Mesothelial cell of epicardium (in vitro differentiated cells): ENCODE measurements at regions not wholly inside any gene's neighbourhood (a gene's known extent, or its start where the extent isn't known, plus 50 kb on each side); places are given as distances from the start of the nearest gene placed in this dataset.

Source experiments
- DNase-seq, 2 experiments: peaks; one replicate each; pipeline ENCODE4 v3.0.0; 2021; ENCODE audit warnings: low spot score in 2 of 2; ENCODE audit not compliant: unreplicated experiment in 2 of 2
- H3K27ac Mint-ChIP-seq: 2 replicates; pipeline ENCODE4 v1.8.0; 2021; ENCODE audit warnings: mixed read lengths
- H3K27me3 Mint-ChIP-seq: 2 replicates; pipeline ENCODE4 v1.8.0; 2021; ENCODE audit warnings: low read depth, mixed read lengths
- H3K36me3 Mint-ChIP-seq: 2 replicates; pipeline ENCODE4 v1.8.0; 2021; ENCODE audit warnings: mixed read lengths
- H3K4me1 Mint-ChIP-seq: 2 replicates; pipeline ENCODE4 v1.8.0; 2021; ENCODE audit warnings: mixed read lengths
- H3K4me3 Mint-ChIP-seq: 2 replicates; pipeline ENCODE4 v1.8.0; 2021; ENCODE audit warnings: mild to moderate bottlenecking, moderate library complexity, mixed read lengths
- H3K9me3 Mint-ChIP-seq: 2 replicates; pipeline ENCODE4 v1.8.0; 2021; ENCODE audit warnings: mixed read lengths
- CTCF ChIP-seq: fragments of 200-600 bp; sonication (generic); IDR thresholded peaks from one replicate; pipeline ENCODE4 v1.5.0; 2021; ENCODE audit warnings: antibody characterized with exemption; ENCODE audit not compliant: unreplicated experiment

DNA sequence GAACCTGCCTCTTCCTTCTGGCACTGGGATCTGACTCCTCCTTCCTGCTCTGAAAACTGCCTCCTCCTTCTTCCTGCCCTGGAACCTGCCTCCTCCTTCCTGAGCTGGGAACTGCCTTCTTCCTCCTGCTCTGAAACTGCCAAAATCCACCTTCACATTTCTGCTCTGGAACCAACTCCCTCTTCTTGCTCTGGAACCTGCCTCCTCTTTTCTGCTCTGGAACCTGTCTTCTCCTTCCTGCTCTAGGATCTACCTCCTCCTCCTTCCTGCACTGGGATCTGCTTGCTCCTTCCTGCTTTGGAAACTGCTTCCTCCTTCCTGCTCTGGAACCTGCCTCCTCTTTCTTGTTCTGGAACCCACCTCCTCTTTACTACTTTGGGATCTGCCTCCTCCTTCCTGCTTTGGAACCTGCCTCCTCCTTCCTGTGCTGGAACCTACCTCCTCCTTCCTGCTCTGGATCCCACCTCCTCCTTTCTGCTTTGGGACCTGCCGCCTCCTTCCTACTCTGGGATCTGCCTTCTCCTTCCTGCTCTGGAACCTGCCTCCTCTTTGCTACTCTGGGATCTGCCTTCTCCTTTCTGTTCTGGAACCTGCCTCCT lies 315.5 kb downstream of the PRL start:
- DNase-seq, result no peak
- peaks cover 37% of the 10 kb centered on the region for H3K4me1 Mint-ChIP-seq
- no peak overlapping the region for H3K27ac Mint-ChIP-seq
- H3K9me3 Mint-ChIP-seq, result peaks cover 24% of the 10 kb centered on the region
- TF ChIP-seq CTCF, result no peak
- H3K4me3 Mint-ChIP-seq, result no peak overlapping the region
- H3K27me3 Mint-ChIP-seq, result no peaks in the 10 kb centered on the region
- H3K36me3 Mint-ChIP-seq, result peaks cover 42% of the 10 kb centered on the region

DNA sequence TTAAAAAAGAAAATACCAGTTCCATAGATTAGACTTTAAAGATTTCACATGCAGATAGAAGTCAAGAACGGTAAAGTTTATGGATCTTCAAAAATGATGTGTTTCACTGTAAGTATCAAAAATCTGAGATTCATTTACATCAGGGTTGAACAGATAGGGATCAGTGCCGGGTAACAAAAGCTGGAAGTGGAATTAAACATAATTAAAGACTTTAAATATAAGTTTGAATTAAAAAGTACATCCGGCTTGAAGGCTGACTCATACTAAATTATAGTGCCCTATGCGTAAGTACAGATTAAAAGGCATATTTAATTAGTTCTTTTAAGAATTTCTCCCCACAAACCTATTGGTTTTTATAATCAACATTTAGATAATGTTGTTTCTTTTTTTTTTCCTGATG lies 312.7 kb downstream of the PRL start:
- Mint-ChIP-seq H3K27ac (peak overlapping the region; percentile 90), H3K36me3 (peaks cover 35% of the 10 kb centered on the region), H3K9me3 (peaks cover 24% of the 10 kb centered on the region), H3K4me1 (peaks cover 53% of the 10 kb centered on the region), H3K27me3 (no peaks in the 10 kb centered on the region), H3K4me3 (no peak overlapping the region)
- DNase-seq, result no peak
- TF ChIP-seq CTCF, result no peak

- Mint-ChIP-seq H3K36me3 (peaks cover 35% of the 10 kb centered on the region), H3K27ac (peak overlapping the region; percentile 90), H3K9me3 (peaks cover 24% of the 10 kb centered on the region), H3K27me3 (no peaks in the 10 kb centered on the region), H3K4me3 (no peak overlapping the region), H3K4me1 (peaks cover 54% of the 10 kb centered on the region)
- no peak for TF ChIP-seq CTCF
- DNase-seq, result no peak
Observed at GRCh38 chr6:21984561-21984960, 312.3 kb downstream of the PRL start.

DNA sequence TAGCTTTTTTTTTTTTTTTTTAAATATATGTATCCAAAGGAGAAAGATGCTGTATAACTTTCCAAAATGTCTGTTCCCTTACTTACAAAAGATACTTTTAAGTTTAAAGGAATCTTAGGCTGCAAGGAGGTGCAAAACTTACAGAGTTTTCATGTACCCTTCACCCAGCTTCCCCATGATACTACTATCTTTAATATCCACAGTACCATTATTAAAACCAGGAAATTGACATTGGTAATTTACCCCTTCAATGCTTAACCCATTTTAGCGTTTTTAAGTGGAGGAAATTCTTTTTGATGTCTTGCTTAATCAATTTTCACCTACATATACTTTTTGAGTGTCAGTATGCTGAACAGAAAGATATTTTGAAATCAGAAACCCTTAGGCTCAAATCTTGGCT lies 310.9 kb downstream of the PRL start:
- H3K36me3 Mint-ChIP-seq, result peaks cover 23% of the 10 kb centered on the region
- H3K4me3 Mint-ChIP-seq, result no peak overlapping the region
- H3K27me3 Mint-ChIP-seq, result no peaks in the 10 kb centered on the region
- TF ChIP-seq CTCF, result no peak
- peaks cover 61% of the 10 kb centered on the region for H3K4me1 Mint-ChIP-seq
- no peak for DNase-seq
- H3K9me3 Mint-ChIP-seq, result peaks cover 14% of the 10 kb centered on the region
- peak overlapping the region; percentile 97 for H3K27ac Mint-ChIP-seq

DNA sequence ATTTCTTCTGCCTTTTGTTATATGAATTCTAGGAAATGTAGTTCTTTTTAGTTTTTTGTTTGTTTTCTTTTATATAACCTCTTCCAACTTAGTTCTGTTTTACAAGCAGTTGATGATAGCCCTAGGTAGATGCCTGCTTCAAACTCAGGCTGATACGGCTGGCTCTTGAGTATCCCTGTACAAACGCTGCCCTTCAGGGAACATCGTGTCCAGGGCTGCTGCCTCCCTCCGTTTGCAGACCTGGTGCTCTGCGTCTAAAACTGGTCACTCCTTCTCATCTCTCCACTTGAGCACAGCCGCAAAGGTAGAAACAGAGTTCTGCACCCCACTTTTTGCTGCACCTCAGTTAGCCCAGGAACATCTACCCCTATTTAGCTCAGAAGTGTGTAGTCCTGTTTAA lies 310.1 kb downstream of the PRL start:
- Mint-ChIP-seq H3K9me3 (peaks cover 6% of the 10 kb centered on the region), H3K36me3 (peaks cover 15% of the 10 kb centered on the region), H3K4me3 (peak overlapping the region; percentile 31), H3K27me3 (no peaks in the 10 kb centered on the region), H3K4me1 (peaks cover 69% of the 10 kb centered on the region), H3K27ac (peak overlapping the region; percentile 97)
- DNase-seq, result no peak
- TF ChIP-seq CTCF, result no peak

GRCh38 chr6:21987501-21987957 lies 309.3 kb downstream of the PRL start:
- peak overlapping the region; percentile 97 for H3K27ac Mint-ChIP-seq

More at GRCh38 chr6:21987501-21987957, 309.3 kb downstream of the PRL start:
- Mint-ChIP-seq H3K27me3 (no peaks in the 10 kb centered on the region), H3K4me1 (peaks cover 76% of the 10 kb centered on the region), H3K9me3 (no peaks in the 10 kb centered on the region), H3K36me3 (peaks cover 7% of the 10 kb centered on the region), H3K4me3 (peak overlapping the region; percentile 31)
- no peak for TF ChIP-seq CTCF
- DNase-seq, result peak; percentile 29 to 61
